SK-N-SH (cell line): ENCODE measurements at regions not wholly inside any gene's neighbourhood (a gene's known extent, or its start where the extent isn't known, plus 50 kb on each side); places are given as distances from the start of the nearest gene placed in this dataset.

ENCODE experiments used
- CTCF ChIA-PET: fragments of 300-600, 350-600 bp; formaldehyde crosslinking; extraction: SDS; loops from one replicate; lab custom pipeline; 2021; lab: Yijun Ruan, JAX
- POLR2A ChIA-PET: fragments of 350-600 bp; sonication (Branson Sonifier 250); formaldehyde crosslinking; extraction: SDS; loops from one replicate; lab custom pipeline; 2020; ENCODE audit warnings: antibody characterized with exemption, inconsistent platforms; lab: Yijun Ruan, JAX
- DNase-seq: peaks from one replicate; pipeline ENCODE4 v3.0.0; 2012
- H2AFZ ChIP-seq: fragments of 200-600 bp; sonication (generic); 2 replicates; pipeline ENCODE4 v1.8.1; 2016; ENCODE audit warnings: antibody characterized with exemption, mild to moderate bottlenecking, low read depth
- H3F3A ChIP-seq: fragments of 200-600 bp; sonication (generic); replicated peaks from 2 replicates; pipeline ENCODE3; 2016; ENCODE audit warnings: antibody characterized with exemption, mild to moderate bottlenecking; ENCODE audit not compliant: insufficient read depth
- H3K27ac ChIP-seq, 2 experiments: fragments of 200-500 bp in 1 of 2; fragments of 200-600 bp in 1 of 2; sonication (Bioruptor generic) in 1 of 2; sonication (generic), shearing (Covaris generic) in 1 of 2; 2 replicates each; pipeline versions ENCODE4 v1.5.1 to v1.6.1; 2014 to 2016; ENCODE audit warnings: low read depth in 2 of 2, inconsistent platforms in 1 of 2, low read length in 1 of 2, mild to moderate bottlenecking in 1 of 2, mixed read lengths in 1 of 2
- H3K27me3 ChIP-seq: fragments of 200-600 bp; sonication (generic), shearing (Covaris generic); 2 replicates; pipeline ENCODE4 v1.6.1; 2016; ENCODE audit warnings: mixed run types; ENCODE audit not compliant: insufficient read depth
- H3K36me3 ChIP-seq, 2 experiments: fragments of 200-500 bp in 1 of 2; fragments of 200-600 bp in 1 of 2; sonication (Bioruptor generic) in 1 of 2; sonication (generic) in 1 of 2; replicated peaks in 1 of 2; 2 replicates each; pipeline versions ENCODE3 to v1.5.1; 2014 to 2016; ENCODE audit warnings: low read length in 1 of 2, mild to moderate bottlenecking in 1 of 2; ENCODE audit not compliant: insufficient read depth in 2 of 2, control insufficient read depth in 1 of 2
- H3K4me1 ChIP-seq, 2 experiments: fragments of 200-500 bp in 1 of 2; fragments of 200-600 bp in 1 of 2; sonication (Bioruptor generic) in 1 of 2; sonication (generic), shearing (Covaris generic) in 1 of 2; 2 replicates each; pipeline versions ENCODE4 v1.5.1 to v1.6.1; 2014 to 2016; ENCODE audit warnings: low read depth in 1 of 2, low read length in 1 of 2, mixed run types in 1 of 2; ENCODE audit not compliant: insufficient read depth in 2 of 2, control insufficient read depth in 1 of 2
- H3K4me2 ChIP-seq: fragments of 200-600 bp; sonication (generic), shearing (Covaris generic); 2 replicates; pipeline ENCODE4 v1.6.1; 2017; ENCODE audit warnings: mixed run types
- H3K4me3 ChIP-seq, 2 experiments: fragments of 200-500 bp in 1 of 2; fragments of 200-600 bp in 1 of 2; sonication (Bioruptor generic) in 1 of 2; sonication (generic), shearing (Covaris generic) in 1 of 2; 2 replicates each; pipeline versions ENCODE4 v1.5.1 to v1.8.1; 2014 to 2016; ENCODE audit warnings: low read depth in 2 of 2, inconsistent platforms in 1 of 2, low read length in 1 of 2, mild to moderate bottlenecking in 1 of 2, mixed read lengths in 1 of 2, moderate library complexity in 1 of 2
- H3K79me2 ChIP-seq: fragments of 200-600 bp; sonication (generic); 2 replicates; pipeline ENCODE4 v1.8.1; 2017; ENCODE audit warnings: mild to moderate bottlenecking; ENCODE audit not compliant: insufficient read depth
- H3K9ac ChIP-seq: fragments of 200-600 bp; sonication (generic); 2 replicates; pipeline ENCODE4 v1.6.1; 2017; ENCODE audit warnings: mixed run types
- H3K9me2 ChIP-seq: fragments of 200-600 bp; sonication (generic); 2 replicates; pipeline ENCODE4 v1.6.1; 2017; ENCODE audit warnings: mixed run types
- H3K9me3 ChIP-seq: fragments of 200-600 bp; sonication (generic); 2 replicates; pipeline ENCODE4 v1.6.1; 2017; ENCODE audit warnings: mixed run types, mild to moderate bottlenecking, moderate library complexity
- H4K20me1 ChIP-seq: fragments of 200-600 bp; sonication (generic); 2 replicates; pipeline ENCODE4 v1.6.1; 2017; ENCODE audit warnings: mild to moderate bottlenecking, mixed run types; ENCODE audit not compliant: insufficient read depth
- EP300 ChIP-seq, 2 experiments: IDR thresholded peaks; 2 replicates each; pipeline versions ENCODE4 v1.4.0 to v1.6.1; 2012; ENCODE audit warnings: borderline replicate concordance in 1 of 2, low read depth in 1 of 2, low read length in 1 of 2
- EZH2phosphoT487 ChIP-seq: fragments of 200-600 bp; sonication (generic); IDR thresholded peaks from 2 replicates; pipeline ENCODE4 v1.6.1; 2017; ENCODE audit warnings: low read depth, mixed run types, mild to moderate bottlenecking, antibody characterized with exemption, moderate library complexity, borderline replicate concordance
- FOXJ3 ChIP-seq: sonication (generic); formaldehyde crosslinking; IDR thresholded peaks from 2 replicates; pipeline ENCODE4 v1.5.1; 2020; ENCODE audit warnings: mild to moderate bottlenecking, missing genetic modification reagents
- FOXM1 ChIP-seq: IDR thresholded peaks from 2 replicates; pipeline ENCODE4 v1.4.0; 2012; ENCODE audit warnings: low read depth, mild to moderate bottlenecking
- GABPA ChIP-seq: IDR thresholded peaks from 2 replicates; pipeline ENCODE4 v1.4.0; 2012; ENCODE audit warnings: low read depth, mild to moderate bottlenecking
- IRF3 ChIP-seq: fragments of 150-350 bp; IDR thresholded peaks from 2 replicates; pipeline ENCODE4 v1.6.1; 2016; ENCODE audit warnings: mild to moderate bottlenecking, low read depth, low read length
- JUND ChIP-seq: IDR thresholded peaks from 2 replicates; pipeline ENCODE4 v1.4.0; 2012
- MEF2A ChIP-seq: IDR thresholded peaks from 2 replicates; pipeline ENCODE4 v1.4.0; 2012; ENCODE audit warnings: low read depth, borderline replicate concordance
- MXI1 ChIP-seq: IDR thresholded peaks from 2 replicates; pipeline ENCODE4 v1.6.1; 2012; ENCODE audit warnings: mild to moderate bottlenecking, low read depth, low read length, improper control_type of control experiment
- POLR2AphosphoS5 ChIP-seq: IDR thresholded peaks from 2 replicates; pipeline ENCODE4 v1.6.1; 2012; ENCODE audit warnings: low read depth, low read length
- RCOR1 ChIP-seq: fragments of 150-350 bp; IDR thresholded peaks from 2 replicates; pipeline ENCODE4 v1.6.1; 2017; ENCODE audit warnings: antibody characterized with exemption, low read length
- RFX5 ChIP-seq: IDR thresholded peaks from 2 replicates; pipeline ENCODE4 v1.6.1; 2012; ENCODE audit warnings: mild to moderate bottlenecking, improper control_type of control experiment, low read length
- RXRA ChIP-seq: IDR thresholded peaks from 2 replicates; pipeline ENCODE4 v1.4.0; 2012; ENCODE audit warnings: low read depth, mild to moderate bottlenecking, borderline replicate concordance
- SIN3A ChIP-seq: IDR thresholded peaks from 2 replicates; pipeline ENCODE4 v1.6.1; 2012; ENCODE audit warnings: low read depth, mild to moderate bottlenecking, low read length, moderate library complexity, borderline replicate concordance
- TAF1 ChIP-seq: IDR thresholded peaks from 2 replicates; pipeline ENCODE4 v1.6.1; 2012; ENCODE audit warnings: low read depth, mild to moderate bottlenecking, low read length, moderate library complexity, borderline replicate concordance
- TCF12 ChIP-seq: IDR thresholded peaks from 2 replicates; pipeline ENCODE4 v1.4.0; 2012
- USF1 ChIP-seq: IDR thresholded peaks from 2 replicates; pipeline ENCODE4 v1.4.0; 2012; ENCODE audit warnings: low read depth, borderline replicate concordance
- WGBS: methylation state at CpG from one replicate; pipeline ENCODE4 v1.1.6; 2017; ENCODE audit warnings: low lambda C conversion rate; 5-methylcytosine and 5-hydroxymethylcytosine counted together
- TF ChIP-seq, protein P1 (sequence below): IDR thresholded peaks from 2 replicates; pipeline ENCODE4 v1.4.0; 2012; ENCODE audit warnings: low read depth, borderline replicate concordance

- no peak overlapping the region for H3K4me3 ChIP-seq
- CTCF ChIA-PET = interaction anchor here (1.1 kb wide), 1 partner anchor 690 kb away, joined by 3 read pairs; no protein-coding TSS in a partner anchor
- no peak for TF ChIP-seq EP300 (IDR thresholded peaks at IDR 0.05; ENCODE audit: borderline replicate concordance in 1 of 2, low read depth in 1 of 2, low read length in 1 of 2)
- no peaks in the 10 kb centered on the region for H3K79me2 ChIP-seq
- no peaks in the 10 kb centered on the region for H4K20me1 ChIP-seq
- no peaks in the 10 kb centered on the region for H3K9me3 ChIP-seq
- POLR2A ChIA-PET = no interaction called here
- peaks cover 8% of the 10 kb centered on the region for H3K27me3 ChIP-seq
- H3F3A ChIP-seq = no peaks in the 10 kb centered on the region
- no peak overlapping the region for H3K4me2 ChIP-seq
- no peaks in the 10 kb centered on the region for H3K4me1 ChIP-seq
- no peak overlapping the region for H3K27ac ChIP-seq
- WGBS = 19% methylated on average over 3 of the region's 3 CpGs
- DNase-seq = no peak
- H2AFZ ChIP-seq = no peak overlapping the region
- no peaks in the 10 kb centered on the region for H3K9me2 ChIP-seq
- H3K36me3 ChIP-seq = no peaks in the 10 kb centered on the region
- H3K9ac ChIP-seq = no peak overlapping the region
Observed at GRCh38 chr4:110944501-110944900, 321.6 kb upstream of the PITX2 start.

DNA sequence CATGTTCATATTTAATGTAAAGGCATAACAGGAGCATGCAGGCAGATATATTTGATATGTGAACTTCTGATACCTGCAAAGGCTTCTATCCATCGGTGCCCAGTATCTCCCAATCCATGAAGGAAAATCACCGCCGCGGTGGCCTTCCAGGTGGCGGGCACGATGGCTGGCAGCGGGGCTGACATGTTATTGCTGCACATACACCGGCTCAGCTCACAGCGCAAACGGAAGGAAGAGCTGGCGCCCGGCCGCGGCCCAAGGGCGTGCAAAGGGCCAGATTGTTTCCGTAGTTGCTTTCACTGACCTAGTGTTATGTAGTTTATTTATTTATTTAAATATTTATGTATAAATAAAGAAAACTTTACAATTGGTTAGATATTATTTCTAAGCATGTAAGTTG is 322.7 kb upstream of the PITX2 start:
- H3K4me2 ChIP-seq = no peak overlapping the region
- no peak overlapping the region for H3K4me3 ChIP-seq
- no peak overlapping the region for H3K27ac ChIP-seq
- 33% methylated on average over 16 of the region's 16 CpGs for WGBS
- no peaks in the 10 kb centered on the region for H3K4me1 ChIP-seq
- no peak overlapping the region for H2AFZ ChIP-seq
- H4K20me1 ChIP-seq = no peaks in the 10 kb centered on the region
- CTCF ChIA-PET = interaction anchor here (0.7 to 1.1 kb wide), 2 partner anchors 655 to 689 kb away, joined by 3 read pairs; no protein-coding TSS in a partner anchor
- H3K27me3 ChIP-seq = peaks cover 8% of the 10 kb centered on the region
- H3K9me2 ChIP-seq = no peaks in the 10 kb centered on the region
- H3K36me3 ChIP-seq = no peaks in the 10 kb centered on the region
- TF ChIP-seq MXI1 = no peak
- no peak for TF ChIP-seq RXRA
- no peak for TF ChIP-seq RCOR1
- TF ChIP-seq TAF1 = no peak
- TF ChIP-seq USF1 = no peak
- no peak for TF ChIP-seq GABPA
- no peak for TF ChIP-seq JUND
- no peak for TF ChIP-seq SIN3A
- no peak for TF ChIP-seq RFX5
- TF ChIP-seq EZH2phosphoT487 = no peak
- TF ChIP-seq IRF3 = no peak
- no peak for TF ChIP-seq MEF2A
- TF ChIP-seq, protein P1, sequence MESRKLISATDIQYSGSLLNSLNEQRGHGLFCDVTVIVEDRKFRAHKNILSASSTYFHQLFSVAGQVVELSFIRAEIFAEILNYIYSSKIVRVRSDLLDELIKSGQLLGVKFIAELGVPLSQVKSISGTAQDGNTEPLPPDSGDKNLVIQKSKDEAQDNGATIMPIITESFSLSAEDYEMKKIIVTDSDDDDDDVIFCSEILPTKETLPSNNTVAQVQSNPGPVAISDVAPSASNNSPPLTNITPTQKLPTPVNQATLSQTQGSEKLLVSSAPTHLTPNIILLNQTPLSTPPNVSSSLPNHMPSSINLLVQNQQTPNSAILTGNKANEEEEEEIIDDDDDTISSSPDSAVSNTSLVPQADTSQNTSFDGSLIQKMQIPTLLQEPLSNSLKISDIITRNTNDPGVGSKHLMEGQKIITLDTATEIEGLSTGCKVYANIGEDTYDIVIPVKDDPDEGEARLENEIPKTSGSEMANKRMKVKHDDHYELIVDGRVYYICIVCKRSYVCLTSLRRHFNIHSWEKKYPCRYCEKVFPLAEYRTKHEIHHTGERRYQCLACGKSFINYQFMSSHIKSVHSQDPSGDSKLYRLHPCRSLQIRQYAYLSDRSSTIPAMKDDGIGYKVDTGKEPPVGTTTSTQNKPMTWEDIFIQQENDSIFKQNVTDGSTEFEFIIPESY = no peak
- no peak for TF ChIP-seq FOXJ3 (CRISPR knock-in tag)
- TF ChIP-seq FOXM1 = no peak
- TF ChIP-seq POLR2AphosphoS5 = no peak
- no peak for TF ChIP-seq TCF12
- TF ChIP-seq, all 33 proteins: peak for 0
- no peak for DNase-seq
- no peaks in the 10 kb centered on the region for H3K79me2 ChIP-seq
- no peaks in the 10 kb centered on the region for H3K9me3 ChIP-seq
- H3K9ac ChIP-seq = no peak overlapping the region
- H3F3A ChIP-seq = no peaks in the 10 kb centered on the region
- POLR2A ChIA-PET = no interaction called here
